HG03520 (cell line): ENCODE measurements at regions not wholly inside any gene's neighbourhood (a gene's known extent, or its start where the extent isn't known, plus 50 kb on each side); places are given as distances from the start of the nearest gene placed in this dataset.

ENCODE experiments used
- ATAC-seq: cut with Tn5 transposase; IDR thresholded peaks from one replicate; pipeline ENCODE4 v1.9.1; 2021; ENCODE audit warnings: mild to moderate bottlenecking, moderate library complexity; ENCODE audit not compliant: unreplicated experiment

DNA sequence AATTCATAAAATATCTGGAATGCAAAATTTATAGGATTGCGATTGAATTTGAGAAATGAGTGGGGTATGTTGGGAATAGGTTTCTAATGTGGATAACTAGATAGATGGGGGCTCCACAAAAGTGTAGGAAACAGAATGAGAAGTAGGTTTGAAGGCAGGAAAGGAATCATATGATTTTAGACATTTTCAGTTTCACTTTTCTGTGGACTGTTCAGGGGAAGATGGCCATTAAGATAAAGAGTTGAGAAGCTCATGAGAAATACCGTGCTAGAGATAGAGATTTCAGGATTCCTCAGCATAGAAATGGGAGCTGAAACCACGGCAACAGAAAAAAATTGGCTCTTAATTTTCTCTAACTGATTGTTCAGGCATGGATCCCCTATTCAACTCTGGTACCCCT lies 163.4 kb upstream of the CD180 start:
- no peak for ATAC-seq

- ATAC-seq = no peak
These were observed 161.6 kb upstream of the CD180 start for GRCh38 chr5:67358186-67358585.

DNA sequence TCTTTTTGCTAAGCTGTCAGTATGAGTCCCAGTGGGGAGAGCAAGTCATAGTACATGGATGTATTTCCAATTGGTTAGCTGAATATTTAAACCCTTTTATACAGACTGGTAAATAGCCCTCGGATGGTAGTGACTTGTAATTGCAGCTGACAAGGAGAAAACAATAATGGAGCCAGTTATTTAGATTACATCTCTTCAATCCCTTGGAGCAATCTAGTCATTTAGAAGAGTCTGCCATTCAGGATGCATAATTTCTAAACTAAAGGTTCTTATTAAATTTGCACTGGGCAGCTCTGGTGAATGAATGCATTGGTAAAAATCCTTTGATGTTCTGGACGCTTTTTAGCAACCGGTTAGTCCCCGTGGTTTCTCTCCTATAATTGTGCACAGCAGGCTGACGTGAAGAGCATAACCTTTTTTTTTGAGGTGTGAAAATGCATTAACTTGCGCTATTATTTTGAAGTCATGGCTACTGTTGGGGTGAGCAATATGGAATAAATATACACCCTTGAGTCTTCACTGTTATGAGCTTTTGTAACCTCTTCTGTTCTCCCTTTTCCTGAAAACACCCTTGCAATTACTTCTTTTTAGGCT lies 158.6 kb upstream of the CD180 start:
- ATAC-seq = no peak

- ATAC-seq = no peak
These were observed 157.2 kb upstream of the CD180 start for GRCh38 chr5:67353500-67354450.

GRCh38 chr5:67350618-67351201 lies 154.1 kb upstream of the CD180 start:
- no peak for ATAC-seq

GRCh38 chr5:67350185-67350584 lies 153.6 kb upstream of the CD180 start:
- ATAC-seq = no peak

- ATAC-seq = no peak
These were observed 151.2 kb upstream of the CD180 start for GRCh38 chr5:67347821-67348220.

GRCh38 chr5:67346611-67347010 lies 150.0 kb upstream of the CD180 start:
- ATAC-seq = no peak

DNA sequence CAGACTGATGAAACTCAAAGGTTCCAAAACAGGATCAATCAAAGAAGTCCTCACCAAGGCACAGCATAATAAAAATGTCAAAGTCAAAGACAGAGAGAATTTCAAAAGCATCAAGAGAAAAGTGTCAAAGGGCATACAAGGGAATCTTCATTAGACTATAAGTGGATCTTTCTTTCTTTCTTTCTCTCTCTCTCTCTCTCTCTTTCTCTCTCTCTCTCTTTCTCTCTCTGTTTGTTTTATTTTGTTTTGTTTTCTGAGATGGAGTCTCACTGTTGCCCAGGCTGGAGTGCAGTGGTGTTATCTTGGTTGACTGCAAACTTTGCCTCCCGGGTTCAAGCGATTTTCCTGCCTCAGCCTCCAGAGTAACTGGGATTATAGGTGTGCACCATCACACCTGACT lies 148.3 kb upstream of the CD180 start:
- ATAC-seq = no peak

DNA sequence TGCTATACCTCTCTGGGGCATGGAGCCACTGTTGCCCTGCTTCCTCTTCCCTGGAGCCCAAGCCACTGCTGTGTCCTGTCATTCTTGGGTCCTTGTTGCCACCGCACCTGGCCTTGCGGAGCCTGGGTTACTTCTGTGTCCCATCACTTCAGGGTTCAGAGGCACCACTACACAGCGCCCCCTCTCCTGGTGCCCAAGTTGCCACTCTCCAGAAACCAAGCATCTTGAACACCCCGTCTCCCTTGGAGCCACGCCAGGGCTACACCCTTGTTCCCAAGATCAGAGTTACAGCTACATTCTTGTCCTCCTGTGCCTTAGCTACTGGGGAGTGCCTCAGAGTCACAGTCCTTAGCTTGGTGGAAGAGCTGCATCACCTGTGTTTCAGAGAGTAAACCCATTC lies 147.2 kb upstream of the CD180 start:
- ATAC-seq = no peak

DNA sequence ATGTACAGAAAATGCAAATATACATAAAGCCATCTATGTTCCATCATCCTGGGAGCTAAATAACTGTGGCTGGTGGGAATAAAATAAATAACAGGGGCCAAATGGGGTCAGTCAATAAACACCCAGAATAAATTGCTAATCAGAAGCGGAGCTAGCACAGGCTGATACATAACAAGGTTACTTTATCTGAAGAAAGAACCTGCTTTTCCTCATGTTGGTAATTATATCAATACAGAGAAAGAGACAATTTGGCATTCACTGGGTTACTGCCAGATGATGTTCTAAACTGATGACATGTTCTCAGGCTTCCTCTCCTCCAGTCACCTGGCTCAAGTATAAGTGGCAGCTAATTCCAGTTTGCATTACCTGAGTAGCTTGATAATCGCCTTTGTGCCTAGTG lies 144.9 kb upstream of the CD180 start:
- no peak for ATAC-seq

GRCh38 chr5:67339219-67339767 lies 142.7 kb upstream of the CD180 start:
- no peak for ATAC-seq

GRCh38 chr5:67338421-67338820 lies 141.8 kb upstream of the CD180 start:
- ATAC-seq = no peak

DNA sequence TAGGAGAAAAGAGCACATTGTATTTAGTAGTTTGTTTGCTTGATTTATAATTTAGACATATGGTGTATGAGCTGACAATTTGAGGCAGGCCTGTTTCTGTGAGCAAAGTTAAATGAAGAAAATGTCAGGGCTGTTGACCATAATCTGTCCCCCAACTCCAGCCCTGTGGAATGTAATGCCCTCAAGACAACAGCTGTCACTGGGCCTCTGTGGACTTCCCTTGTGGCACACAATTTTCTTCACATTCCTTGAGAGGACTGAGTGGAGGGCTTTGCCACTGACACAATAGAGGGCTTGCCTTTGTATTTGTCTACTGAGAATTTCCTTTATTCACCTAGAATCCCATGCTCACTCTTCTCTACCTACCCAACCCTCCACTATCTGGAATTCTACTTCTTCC lies 141.2 kb upstream of the CD180 start:
- no peak for ATAC-seq

GRCh38 chr5:67335426-67335825 lies 138.8 kb upstream of the CD180 start:
- ATAC-seq = no peak

GRCh38 chr5:67334373-67334772 lies 137.8 kb upstream of the CD180 start:
- no peak for ATAC-seq

DNA sequence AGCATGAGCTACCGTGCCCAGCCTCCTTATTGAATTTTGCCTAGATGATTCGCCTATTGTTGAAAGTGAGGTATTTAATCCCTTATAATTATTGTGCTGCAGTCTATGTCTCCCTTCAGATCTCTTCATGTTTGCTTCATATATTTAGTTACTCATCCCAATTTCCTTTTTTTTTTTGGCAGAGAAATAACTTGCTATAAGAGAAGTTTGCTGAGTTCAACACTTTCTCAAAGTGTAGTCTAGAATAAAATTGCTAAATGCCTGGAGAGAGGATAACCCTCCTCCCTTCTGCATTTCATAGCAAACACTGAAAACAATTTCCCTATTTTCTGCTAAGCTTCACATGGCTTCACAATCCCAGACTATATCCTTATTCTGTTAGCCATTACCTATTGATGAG lies 136.6 kb upstream of the CD180 start:
- no peak for ATAC-seq

DNA sequence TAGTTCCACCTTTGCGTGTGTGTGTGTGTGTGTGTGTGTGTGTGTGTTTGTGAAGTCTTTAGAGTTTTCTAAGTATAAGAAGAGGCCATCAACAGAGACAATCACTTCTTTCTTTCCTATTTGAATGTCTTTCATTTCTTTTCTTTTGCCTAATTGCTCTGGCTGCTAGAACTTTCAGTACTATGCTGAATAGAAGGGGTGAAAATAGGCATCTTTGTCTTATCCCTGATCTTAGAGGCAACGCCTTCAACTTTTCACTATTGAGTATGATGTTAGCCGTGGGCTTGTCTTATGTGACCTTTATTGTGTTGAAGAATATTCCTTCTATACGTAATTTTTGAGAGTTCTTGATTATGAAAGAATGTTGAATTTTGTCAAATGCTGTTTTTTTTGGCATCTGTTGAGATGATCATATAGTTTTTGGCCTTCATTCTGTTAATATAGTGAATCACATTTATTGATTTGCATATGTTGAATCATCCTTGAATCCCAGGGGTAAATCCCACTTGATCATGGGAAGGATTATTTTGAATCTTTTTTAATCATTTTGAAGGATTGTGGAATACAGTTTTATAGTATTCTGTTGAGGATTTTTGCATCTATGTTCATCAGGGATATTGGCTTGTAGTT lies 134.8 kb upstream of the CD180 start:
- no peak for ATAC-seq

DNA sequence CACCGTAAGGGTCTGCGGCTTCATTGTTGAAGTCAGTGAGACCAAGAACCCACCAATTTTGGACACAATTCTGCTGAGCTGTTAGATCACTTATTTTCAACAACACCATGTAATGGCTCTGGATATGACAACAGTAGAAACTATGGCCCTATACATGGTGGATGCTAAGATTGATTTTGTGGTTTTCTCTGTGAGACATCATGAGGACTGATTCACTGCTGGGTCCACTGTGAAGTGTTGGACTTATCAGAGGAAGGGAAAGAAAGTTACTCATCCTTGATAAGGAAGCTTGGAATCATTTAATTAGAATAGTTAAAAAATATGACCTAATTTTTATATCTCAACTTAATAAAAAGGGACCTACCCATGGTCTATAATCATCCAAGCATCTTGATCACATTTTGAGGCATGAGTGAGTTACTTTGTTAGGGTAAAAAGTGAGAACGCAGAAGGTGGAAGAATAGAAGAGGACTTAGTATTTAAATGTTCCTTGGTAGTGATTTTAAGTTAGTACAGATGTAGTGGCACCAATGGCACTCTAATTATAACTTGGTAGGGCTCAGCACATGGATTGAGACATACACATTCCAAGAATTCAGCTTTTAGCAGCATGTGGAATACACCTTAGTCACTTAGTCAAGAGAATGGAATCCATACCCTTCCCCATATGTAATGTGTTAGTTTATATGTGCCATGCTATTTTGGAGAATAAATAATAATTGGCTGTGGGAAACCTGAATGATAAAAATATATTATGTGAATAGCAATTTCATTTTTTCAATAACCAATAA lies 123.5 kb upstream of the CD180 start:
- ATAC-seq = no peak

- ATAC-seq = no peak
These were observed 122.1 kb upstream of the CD180 start for GRCh38 chr5:67318746-67319145.

- no peak for ATAC-seq
These were observed 121.0 kb upstream of the CD180 start for GRCh38 chr5:67317603-67318002.
